Effector CD8-positive, alpha-beta T cell (primary cell): ENCODE measurements at regions not wholly inside any gene's neighbourhood (a gene's known extent, or its start where the extent isn't known, plus 50 kb on each side); places are given as distances from the start of the nearest gene placed in this dataset.
"Not testable (repeated sequence)": the region's sequence is repeated elsewhere in the genome, so short reads cannot be mapped to it uniquely, and the experiment has no call there.

Experiments
- DNase-seq: peaks from one replicate; lab custom pipeline; 2025; lab: John Stamatoyannopoulos, UW

DNA sequence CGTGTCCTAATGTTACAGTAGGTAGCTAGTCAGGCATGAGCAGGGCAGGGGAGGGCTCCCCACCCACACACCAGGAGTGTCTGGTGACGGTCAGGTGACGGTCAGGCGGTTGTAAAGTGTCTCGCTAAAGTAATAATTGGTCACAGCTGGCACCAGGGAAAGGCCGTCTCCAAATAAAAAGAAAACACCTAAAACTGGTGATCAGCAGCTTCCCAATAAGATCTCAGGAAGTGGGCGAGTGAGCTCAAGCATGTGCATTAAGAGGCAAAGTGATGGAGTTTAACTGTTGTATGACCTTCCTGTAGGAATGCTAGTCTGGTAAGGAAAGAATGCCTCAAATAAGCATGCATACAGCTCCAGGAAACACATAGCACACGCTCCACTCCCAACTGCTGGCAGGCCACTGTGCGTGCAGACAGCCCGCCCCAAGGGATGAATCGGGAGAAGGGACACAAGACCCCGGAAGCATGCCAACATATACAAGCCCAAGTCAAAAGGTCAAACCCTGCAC, 177.1 kb downstream of the RNF144A start:
- DNase-seq, result no peak

- DNase-seq, result no peak
These were observed 179.6 kb downstream of the RNF144A start for GRCh38 chr2:7096726-7097352.

GRCh38 chr2:7097353-7097895, 180.2 kb downstream of the RNF144A start:
- DNase-seq, result peak; percentile 70

GRCh38 chr2:7098816-7099215, 181.6 kb downstream of the RNF144A start:
- no peak for DNase-seq

- not testable (repeated sequence) for DNase-seq
These were observed 182.5 kb downstream of the RNF144A start for GRCh38 chr2:7099687-7100086.

DNA sequence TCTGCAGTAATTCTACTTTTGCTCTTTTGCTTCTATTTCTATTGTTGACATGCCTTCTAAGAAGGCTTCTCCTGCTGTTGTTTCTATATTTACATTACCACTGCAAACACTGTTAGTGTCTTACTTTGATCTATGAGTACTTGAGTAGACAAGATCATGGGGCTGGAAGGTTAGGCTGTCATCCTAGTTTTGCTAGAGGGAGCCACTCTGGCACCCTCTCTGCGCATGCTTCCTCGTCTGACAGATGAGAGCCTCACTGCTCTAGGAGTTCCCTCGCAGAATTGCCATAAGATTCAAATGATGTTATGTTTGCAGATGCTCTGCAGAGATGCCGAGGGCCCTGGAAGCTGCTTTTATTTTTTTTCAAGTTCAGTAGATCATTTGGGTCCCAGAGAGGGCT, 185.6 kb downstream of the RNF144A start:
- DNase-seq, result no peak

- no peak for DNase-seq
These were observed 191.8 kb downstream of the RNF144A start for GRCh38 chr2:7108792-7109532.

- DNase-seq, result no peak
These were observed 192.3 kb downstream of the RNF144A start for GRCh38 chr2:7109533-7109885.

DNA sequence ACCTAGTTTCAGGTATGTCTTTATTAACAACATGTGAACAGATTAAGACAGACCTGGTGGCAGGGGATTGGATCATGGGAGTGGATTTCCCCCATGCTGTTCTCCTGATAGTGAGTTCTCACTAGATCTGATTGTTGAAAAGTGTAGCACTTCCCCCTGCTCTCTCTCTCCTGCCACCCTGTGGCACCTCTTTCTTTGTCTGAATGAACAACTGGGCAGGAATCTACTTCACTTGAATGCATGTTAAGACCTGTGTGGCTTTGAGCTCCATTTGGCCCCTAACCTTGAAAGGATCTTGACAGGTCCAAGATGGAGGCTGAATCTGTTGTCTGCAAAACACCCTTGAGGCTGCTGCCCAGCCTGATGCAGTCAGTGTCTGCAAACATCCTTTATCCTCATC, 194.4 kb downstream of the RNF144A start:
- DNase-seq, result no peak

DNA sequence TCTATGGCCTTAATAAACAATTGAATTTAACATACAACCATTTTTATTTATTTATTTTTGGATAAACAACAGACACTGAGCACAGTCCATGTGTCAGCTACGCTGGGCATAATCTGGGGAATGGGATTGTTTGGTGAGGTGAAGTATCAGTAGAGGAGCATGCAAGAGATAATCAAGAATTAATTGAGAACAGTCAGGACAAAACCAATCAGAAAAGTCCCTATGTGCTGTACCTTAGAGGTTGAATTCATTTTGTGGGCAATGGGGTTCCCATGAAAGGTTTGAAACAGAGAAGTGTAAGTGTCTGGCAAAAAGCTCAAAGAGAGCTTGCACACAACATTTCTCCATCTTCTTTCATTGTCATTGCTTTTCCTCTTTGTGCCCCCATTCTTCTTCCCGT, 198.2 kb downstream of the RNF144A start:
- no peak for DNase-seq

DNA sequence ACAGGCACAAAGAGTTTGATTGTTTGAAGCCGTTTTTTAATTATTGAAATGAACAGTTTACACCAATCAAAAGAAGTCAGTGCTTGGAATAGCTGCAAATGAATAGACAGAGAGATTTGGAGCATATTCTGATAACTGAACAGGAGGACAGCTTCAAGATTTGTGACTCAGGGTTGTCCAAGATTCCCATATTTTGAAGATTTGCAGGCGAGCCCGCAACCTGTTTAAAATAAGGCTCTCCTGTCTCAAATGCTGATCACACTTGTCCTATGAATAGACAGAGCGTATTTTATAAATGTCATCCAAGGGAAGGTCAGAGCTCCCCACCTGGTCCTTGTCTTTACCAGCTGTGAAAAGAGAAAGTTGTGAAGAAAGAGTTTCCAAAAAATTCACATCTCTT, 198.7 kb downstream of the RNF144A start:
- no peak for DNase-seq

DNA sequence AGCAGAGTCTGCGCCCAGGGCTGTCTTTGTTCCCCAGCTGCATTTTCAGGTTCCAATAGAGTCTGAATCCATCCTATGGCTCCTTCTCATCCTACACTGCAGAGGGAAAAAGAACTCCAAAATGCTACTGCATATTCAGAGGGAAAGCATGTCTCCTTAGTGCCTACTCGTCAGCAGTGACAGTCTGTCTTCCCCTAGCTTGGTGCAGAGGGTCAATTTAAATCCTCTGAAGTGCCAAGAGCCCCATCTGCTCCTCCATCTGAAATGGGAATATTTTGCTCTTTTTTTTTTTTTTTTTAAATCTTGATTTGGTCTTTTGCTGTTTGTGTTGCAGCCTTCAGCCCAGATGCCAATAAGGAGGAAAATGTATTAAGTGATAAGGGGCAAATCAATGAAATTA, 199.3 kb downstream of the RNF144A start:
- DNase-seq, result no peak

- DNase-seq, result no peak
These were observed 199.9 kb downstream of the RNF144A start for GRCh38 chr2:7117076-7117475.

GRCh38 chr2:7118606-7119131, 201.5 kb downstream of the RNF144A start:
- DNase-seq, result no peak

GRCh38 chr2:7119132-7119835, 202.1 kb downstream of the RNF144A start:
- DNase-seq, result no peak

- DNase-seq, result no peak
These were observed 204.6 kb downstream of the RNF144A start for GRCh38 chr2:7121851-7122250.

- no peak for DNase-seq
These were observed 209.9 kb downstream of the RNF144A start for GRCh38 chr2:7127156-7127555.

- DNase-seq, result no peak
These were observed 210.5 kb downstream of the RNF144A start for GRCh38 chr2:7127687-7128086.

DNA sequence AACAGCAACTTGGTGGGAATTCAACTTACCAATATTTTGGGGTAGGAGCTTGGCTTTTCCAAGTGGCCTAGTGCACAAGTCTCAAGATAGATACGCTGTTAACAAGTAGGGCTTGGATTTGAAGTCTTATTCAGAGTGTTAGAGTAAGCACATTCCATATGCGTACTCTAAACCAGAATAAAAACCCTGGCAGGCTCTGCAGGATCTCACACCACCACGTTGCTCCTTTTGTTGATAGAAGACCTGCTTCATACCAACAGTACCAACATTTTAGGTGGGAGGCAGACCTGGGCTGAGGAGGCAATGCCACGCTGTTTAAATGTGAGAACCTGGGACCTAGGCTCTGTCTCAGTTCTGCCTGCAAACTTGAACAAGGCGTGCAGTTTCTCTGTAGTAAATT, 214.0 kb downstream of the RNF144A start:
- DNase-seq, result no peak

- no peak for DNase-seq
These were observed 215.5 kb downstream of the RNF144A start for GRCh38 chr2:7132753-7133152.

DNA sequence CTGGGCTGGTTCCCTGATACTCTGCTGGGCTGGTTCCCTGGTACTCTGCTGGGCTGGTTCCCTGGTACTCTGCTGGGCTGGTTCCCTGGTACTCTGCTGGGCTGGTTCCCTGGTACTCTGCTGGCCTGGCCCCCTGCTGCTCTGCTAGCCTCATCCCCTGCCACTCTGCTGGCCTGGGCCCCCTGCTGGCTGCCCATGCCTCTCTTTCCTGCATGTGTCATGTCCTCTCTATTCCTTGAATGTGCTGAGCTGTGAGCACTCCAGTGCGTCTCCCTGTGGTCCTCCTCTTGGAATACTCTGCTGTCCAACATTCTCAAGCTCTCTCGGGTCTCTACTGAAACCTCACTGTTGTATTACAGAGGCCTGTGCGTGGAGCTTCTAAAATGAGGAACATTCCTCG, 216.3 kb downstream of the RNF144A start:
- DNase-seq, result no peak

DNA sequence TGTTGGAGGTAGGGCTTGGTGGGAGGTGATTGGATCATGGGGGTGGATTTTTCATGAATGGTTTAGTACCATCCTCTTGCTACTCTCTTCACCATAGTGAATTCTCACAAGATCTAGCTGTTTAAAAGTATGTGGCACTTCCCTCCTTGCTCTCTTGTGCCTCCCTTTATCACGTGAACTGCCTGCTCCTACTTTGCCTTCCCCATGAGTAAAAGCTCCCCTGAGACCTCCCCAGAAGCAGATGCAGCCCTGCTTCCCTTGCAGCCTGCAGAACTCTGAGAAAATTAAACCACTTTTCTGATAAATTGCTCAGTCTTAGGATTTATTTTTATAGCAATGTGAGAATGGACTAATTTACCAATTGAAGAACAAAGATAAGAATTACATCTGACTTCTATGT, 223.1 kb downstream of the RNF144A start:
- DNase-seq, result no peak
